Naive thymus-derived CD8-positive, alpha-beta T cell (primary cell): ENCODE measurements at regions not wholly inside any gene's neighbourhood (a gene's known extent, or its start where the extent isn't known, plus 50 kb on each side); places are given as distances from the start of the nearest gene placed in this dataset.
"Not testable (repeated sequence)": the region's sequence is repeated elsewhere in the genome, so short reads cannot be mapped to it uniquely, and the experiment has no call there.

Experiments
- ATAC-seq, 2 donors: fragments of 150-1000 bp; cut with Tn5 transposase in 1 of 2; sonication (Bioruptor Pico), chemical (Tn5 transposase) in 1 of 2; 1 replicate in 1 of 2; 2 replicates in 1 of 2; pipeline ENCODE4 v1.10.0; 2021; ENCODE audit warnings: mild to moderate bottlenecking in 2 of 2, moderate library complexity in 2 of 2
- POLR2A ChIA-PET: fragments of 350-600 bp; sonication (Branson Sonifier 250); formaldehyde crosslinking; loops from one replicate; lab custom pipeline; 2021; ENCODE audit warnings: antibody characterized with exemption; lab: Charles Lee
- DNase-seq, 10 donors: peaks; one replicate each; pipeline versions ENCODE4 v3.0.0 to v3.0.0-alpha.2; 2020 to 2022
- H3K27ac Mint-ChIP-seq, 10 donors: one replicate each; pipeline ENCODE4 v1.8.0; 2020 to 2022; ENCODE audit warnings: mild to moderate bottlenecking in 10 of 10, mixed read lengths in 10 of 10, moderate library complexity in 4 of 10, inconsistent platforms in 1 of 10
- H3K27me3 Mint-ChIP-seq, 5 donors: one replicate each; pipeline ENCODE4 v1.8.0; 2021 to 2022; ENCODE audit warnings: mixed read lengths in 5 of 5
- H3K36me3 Mint-ChIP-seq, 3 donors: one replicate each; pipeline ENCODE4 v1.8.0; 2020 to 2022; ENCODE audit warnings: mixed read lengths in 3 of 3, mild to moderate bottlenecking in 2 of 3, inconsistent platforms in 1 of 3
- H3K4me1 Mint-ChIP-seq, 4 donors: one replicate each; pipeline ENCODE4 v1.8.0; 2021 to 2022; ENCODE audit warnings: mixed read lengths in 4 of 4
- H3K4me3 Mint-ChIP-seq, 10 donors: one replicate each; pipeline ENCODE4 v1.8.0; 2020 to 2022; ENCODE audit warnings: mild to moderate bottlenecking in 10 of 10, mixed read lengths in 10 of 10, moderate library complexity in 6 of 10, inconsistent platforms in 1 of 10
- H3K9me3 Mint-ChIP-seq, 9 donors: one replicate each; pipeline ENCODE4 v1.8.0; 2020 to 2022; ENCODE audit warnings: mixed read lengths in 9 of 9, mild to moderate bottlenecking in 3 of 9, inconsistent platforms in 1 of 9, moderate library complexity in 1 of 9

- Mint-ChIP-seq H3K27me3 (no peaks in the 10 kb centered on the region), H3K9me3 (peaks cover 0 to 14% (median 2%) of the 10 kb centered on the region in 9 donors), H3K4me1 (no peaks in the 10 kb centered on the region), H3K36me3 (no peaks in the 10 kb centered on the region), H3K27ac (no peak overlapping the region), H3K4me3 (no peak overlapping the region)
- DNase-seq (no peak), ATAC-seq (no peak)
- POLR2A ChIA-PET: no interaction called here
These were observed 277.8 kb upstream of the FTMT start for GRCh38 chr5:121573721-121574382.

GRCh38 chr5:121581588-121581987 lies 270.1 kb upstream of the FTMT start:
- POLR2A ChIA-PET: no interaction called here

GRCh38 chr5:121596882-121597281 lies 254.8 kb upstream of the FTMT start:
- no peaks in the 10 kb centered on the region for H3K4me1 Mint-ChIP-seq
- DNase-seq (no peak), ATAC-seq (no peak)
- no peaks in the 10 kb centered on the region for H3K27me3 Mint-ChIP-seq
- H3K36me3 Mint-ChIP-seq: no peaks in the 10 kb centered on the region
- POLR2A ChIA-PET: no interaction called here
- peaks cover 4 to 31% (median 12%) of the 10 kb centered on the region in 9 donors for H3K9me3 Mint-ChIP-seq
- H3K27ac Mint-ChIP-seq: no peak overlapping the region
- H3K4me3 Mint-ChIP-seq: no peak overlapping the region

More at GRCh38 chr5:121581588-121581987, 270.1 kb upstream of the FTMT start:
- H3K36me3 Mint-ChIP-seq: no peaks in the 10 kb centered on the region
- ATAC-seq (no peak), DNase-seq (no peak)
- H3K27me3 Mint-ChIP-seq: no peaks in the 10 kb centered on the region
- no peaks in the 10 kb centered on the region for H3K4me1 Mint-ChIP-seq
- H3K9me3 Mint-ChIP-seq: peaks cover 0 to 32% (median 4%) of the 10 kb centered on the region in 9 donors
- H3K27ac Mint-ChIP-seq: no peak overlapping the region
- H3K4me3 Mint-ChIP-seq: no peak overlapping the region

- Mint-ChIP-seq H3K27ac (no peak overlapping the region), H3K36me3 (no peaks in the 10 kb centered on the region), H3K4me3 (no peak overlapping the region), H3K4me1 (no peaks in the 10 kb centered on the region), H3K27me3 (no peaks in the 10 kb centered on the region), H3K9me3 (peaks cover 0 to 19% (median 4%) of the 10 kb centered on the region in 9 donors)
- POLR2A ChIA-PET: no interaction called here
- DNase-seq (no peak), ATAC-seq (no peak)
These were observed 242.9 kb upstream of the FTMT start for GRCh38 chr5:121608826-121609225.

- Mint-ChIP-seq H3K9me3 (peaks cover 0 to 11% (median 0%) of the 10 kb centered on the region in 9 donors), H3K36me3 (no peaks in the 10 kb centered on the region), H3K4me3 (no peak overlapping the region), H3K27ac (no peak overlapping the region), H3K27me3 (no peaks in the 10 kb centered on the region), H3K4me1 (no peaks in the 10 kb centered on the region)
- POLR2A ChIA-PET: no interaction called here
- DNase-seq (no peak), ATAC-seq (no peak)
These were observed 227.6 kb upstream of the FTMT start for GRCh38 chr5:121624035-121624434.

- Mint-ChIP-seq H3K27ac (no peak overlapping the region), H3K4me1 (no peaks in the 10 kb centered on the region), H3K36me3 (no peaks in the 10 kb centered on the region), H3K4me3 (no peak overlapping the region), H3K9me3 (peaks cover 0 to 14% (median 2%) of the 10 kb centered on the region in 9 donors), H3K27me3 (no peaks in the 10 kb centered on the region)
- DNase-seq: no peak
- ATAC-seq: no peak
- POLR2A ChIA-PET: no interaction called here
These were observed 222.9 kb upstream of the FTMT start for GRCh38 chr5:121628783-121629182.

- peaks cover 0 to 14% (median 2%) of the 10 kb centered on the region in 9 donors for H3K9me3 Mint-ChIP-seq
- no peak for DNase-seq
- no peak overlapping the region for H3K27ac Mint-ChIP-seq
- no peak overlapping the region for H3K4me3 Mint-ChIP-seq
- POLR2A ChIA-PET: no interaction called here
- no peaks in the 10 kb centered on the region for H3K4me1 Mint-ChIP-seq
- no peak for ATAC-seq
- H3K27me3 Mint-ChIP-seq: no peaks in the 10 kb centered on the region
- H3K36me3 Mint-ChIP-seq: no peaks in the 10 kb centered on the region
These were observed 221.3 kb upstream of the FTMT start for GRCh38 chr5:121630402-121630801.

- Mint-ChIP-seq H3K27ac (no peak overlapping the region), H3K4me1 (no peaks in the 10 kb centered on the region), H3K27me3 (no peaks in the 10 kb centered on the region), H3K36me3 (no peaks in the 10 kb centered on the region), H3K9me3 (peaks cover 0 to 11% (median 3%) of the 10 kb centered on the region in 9 donors), H3K4me3 (no peak overlapping the region)
- POLR2A ChIA-PET: no interaction called here
- no peak for ATAC-seq
- DNase-seq: no peak
These were observed 216.7 kb upstream of the FTMT start for GRCh38 chr5:121634946-121635345.

- ATAC-seq: no peak
- Mint-ChIP-seq H3K4me3 (no peak overlapping the region), H3K4me1 (no peaks in the 10 kb centered on the region), H3K36me3 (no peaks in the 10 kb centered on the region), H3K27ac (no peak overlapping the region), H3K9me3 (peaks cover 0 to 18% (median 4%) of the 10 kb centered on the region in 9 donors), H3K27me3 (no peaks in the 10 kb centered on the region)
- POLR2A ChIA-PET: no interaction called here
- DNase-seq: no peak
These were observed 213.6 kb upstream of the FTMT start for GRCh38 chr5:121638126-121638525.

GRCh38 chr5:121640298-121640697 lies 211.4 kb upstream of the FTMT start:
- Mint-ChIP-seq H3K36me3 (no peaks in the 10 kb centered on the region), H3K4me1 (no peaks in the 10 kb centered on the region), H3K9me3 (peaks cover 0 to 19% (median 6%) of the 10 kb centered on the region in 9 donors), H3K27me3 (no peaks in the 10 kb centered on the region), H3K4me3 (no peak overlapping the region), H3K27ac (no peak overlapping the region)
- ATAC-seq: no peak
- POLR2A ChIA-PET: no interaction called here
- no peak for DNase-seq

- POLR2A ChIA-PET: no interaction called here
- DNase-seq: no peak
- H3K36me3 Mint-ChIP-seq: no peaks in the 10 kb centered on the region
These were observed 193.5 kb upstream of the FTMT start for GRCh38 chr5:121658221-121658620.

GRCh38 chr5:121660142-121660541 lies 191.5 kb upstream of the FTMT start:
- H3K9me3 Mint-ChIP-seq: peaks cover 0 to 46% (median 4%) of the 10 kb centered on the region in 9 donors
- DNase-seq (no peak), ATAC-seq (no peak)
- POLR2A ChIA-PET: no interaction called here
- no peaks in the 10 kb centered on the region for H3K4me1 Mint-ChIP-seq
- no peaks in the 10 kb centered on the region for H3K36me3 Mint-ChIP-seq
- H3K27ac Mint-ChIP-seq: no peak overlapping the region
- H3K4me3 Mint-ChIP-seq: no peak overlapping the region
- H3K27me3 Mint-ChIP-seq: no peaks in the 10 kb centered on the region

More at GRCh38 chr5:121658221-121658620, 193.5 kb upstream of the FTMT start:
- H3K27ac Mint-ChIP-seq: no peak overlapping the region
- ATAC-seq: no peak
- H3K27me3 Mint-ChIP-seq: no peaks in the 10 kb centered on the region
- H3K4me1 Mint-ChIP-seq: no peaks in the 10 kb centered on the region
- H3K4me3 Mint-ChIP-seq: no peak overlapping the region
- H3K9me3 Mint-ChIP-seq: peaks cover 0 to 27% (median 4%) of the 10 kb centered on the region in 9 donors

GRCh38 chr5:121665542-121665941 lies 186.1 kb upstream of the FTMT start:
- H3K27me3 Mint-ChIP-seq, POLR2A ChIA-PET, H3K4me1 Mint-ChIP-seq, H3K36me3 Mint-ChIP-seq, DNase-seq, ATAC-seq, H3K4me3 Mint-ChIP-seq, H3K27ac Mint-ChIP-seq: not testable (repeated sequence)
- peaks cover 0 to 60% (median 14%) of the 10 kb centered on the region in 9 donors for H3K9me3 Mint-ChIP-seq

GRCh38 chr5:121667292-121667691 lies 184.4 kb upstream of the FTMT start:
- no peak overlapping the region for H3K4me3 Mint-ChIP-seq
- H3K27ac Mint-ChIP-seq: no peak overlapping the region
- no peak for DNase-seq
- H3K9me3 Mint-ChIP-seq: peaks cover 5 to 42% (median 14%) of the 10 kb centered on the region in 9 donors
- no peaks in the 10 kb centered on the region for H3K4me1 Mint-ChIP-seq
- no peak for ATAC-seq
- POLR2A ChIA-PET: no interaction called here
- H3K36me3 Mint-ChIP-seq: no peaks in the 10 kb centered on the region
- no peaks in the 10 kb centered on the region for H3K27me3 Mint-ChIP-seq
